HUDEP-2 (cell line): ENCODE measurements at regions not wholly inside any gene's neighbourhood (a gene's known extent, or its start where the extent isn't known, plus 50 kb on each side); places are given as distances from the start of the nearest gene placed in this dataset.

Experiments used
- DNase-seq, 76 experiments: peaks; one replicate each; lab custom pipeline; 2025; ENCODE audit not compliant: unreplicated experiment in 76 of 76; lab: John Stamatoyannopoulos, UW

DNA sequence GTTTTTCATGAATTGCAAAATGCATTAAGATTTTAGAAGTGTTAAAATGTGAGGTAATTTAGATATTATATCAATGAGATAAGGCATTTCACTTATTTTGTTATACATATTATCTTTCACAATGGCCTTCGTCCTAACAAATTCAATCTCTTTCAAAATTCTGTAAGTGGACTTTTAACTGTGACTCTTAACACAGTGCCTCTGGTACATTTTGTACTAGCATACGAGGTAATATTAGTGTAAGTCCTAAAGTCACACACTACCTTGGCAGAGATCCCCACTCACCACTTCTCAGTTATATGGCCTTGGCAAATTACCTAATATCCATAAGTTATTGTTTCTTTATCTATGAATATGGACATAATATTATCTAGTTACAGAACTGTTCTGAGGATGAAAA, 101.3 kb upstream of the SLITRK6 start:
- DNase-seq: no peak

DNA sequence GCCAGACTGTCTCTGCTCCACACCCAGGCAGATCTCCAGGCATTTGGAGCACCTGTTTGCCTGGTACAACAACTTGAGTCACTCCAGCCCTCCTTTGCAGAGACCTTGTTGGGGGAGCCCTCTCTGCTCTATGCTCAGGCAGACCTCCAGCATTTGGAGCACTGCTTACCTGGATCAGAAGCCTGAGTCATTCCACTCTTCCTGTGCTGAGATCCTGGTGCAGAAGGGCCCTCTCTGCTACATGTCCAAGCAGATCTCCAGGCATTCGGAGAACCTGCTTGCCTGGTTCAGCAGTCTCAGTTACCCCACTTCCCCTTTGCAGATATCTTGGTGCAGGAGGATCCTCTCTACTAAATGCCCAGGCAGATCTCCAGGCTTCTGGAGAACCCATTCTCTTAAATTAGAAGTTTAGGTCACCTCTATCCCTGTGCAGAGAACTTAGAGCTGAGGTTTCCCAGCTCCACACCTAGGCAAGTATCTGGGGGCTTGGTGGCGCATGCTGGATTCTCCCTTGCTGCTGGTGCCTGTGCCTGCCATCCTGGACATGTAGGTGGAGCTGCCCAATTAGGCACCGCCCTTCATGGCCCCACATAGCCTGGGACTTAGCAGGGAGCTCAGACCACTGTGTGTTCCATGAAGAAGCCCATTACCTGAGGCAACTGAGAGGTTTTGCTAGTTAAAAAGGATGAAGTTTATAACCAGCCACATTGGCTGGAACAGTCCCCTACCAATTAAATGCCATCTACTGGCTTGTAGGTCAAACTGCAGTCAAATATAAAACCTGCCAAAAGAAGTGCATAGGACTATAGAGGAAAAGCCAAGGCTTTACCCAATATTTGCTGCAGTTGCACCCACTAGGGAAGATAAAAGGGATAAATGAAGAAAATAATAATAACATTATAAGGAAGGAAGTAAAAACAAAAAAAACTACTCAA, 97.6 kb upstream of the SLITRK6 start:
- peak in 1 of 76 experiments; percentile 1 for DNase-seq

DNA sequence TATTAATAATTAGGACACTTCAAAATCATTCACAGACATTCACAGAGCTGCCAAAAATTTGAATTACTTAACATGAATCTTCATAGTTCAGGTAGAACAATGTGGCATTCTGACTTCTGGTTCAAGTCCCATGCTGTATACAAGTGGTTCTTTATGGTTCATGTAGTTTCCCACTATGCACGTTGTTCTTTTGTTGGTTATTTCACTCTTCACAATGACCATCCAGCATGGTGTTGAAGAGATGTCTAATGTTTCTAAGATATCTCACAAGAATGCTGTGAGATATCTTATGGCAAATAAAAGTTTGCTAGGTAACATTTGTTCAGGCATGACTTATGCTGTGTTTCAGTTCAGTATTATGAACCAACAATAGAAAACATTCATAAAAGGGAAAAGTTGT, 88.2 kb upstream of the SLITRK6 start:
- DNase-seq: no peak

DNA sequence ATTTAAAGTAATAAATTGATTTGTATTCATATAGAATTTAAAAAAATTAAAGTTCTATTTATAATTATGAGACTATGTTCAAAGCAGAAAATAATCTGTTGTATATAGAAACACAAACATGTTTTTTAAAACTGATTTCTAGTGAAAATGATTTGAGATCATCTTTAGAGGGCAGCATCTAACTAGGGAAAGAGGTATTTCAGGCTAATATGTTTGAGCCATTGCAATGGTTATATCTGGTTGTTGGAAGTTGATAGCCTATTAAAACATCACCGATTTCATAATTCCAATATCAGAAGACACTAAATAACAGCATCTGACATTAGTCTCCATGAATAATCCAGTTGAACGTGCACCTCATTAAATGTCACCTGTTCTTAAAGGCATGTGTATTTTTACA, 79.8 kb upstream of the SLITRK6 start:
- no peak for DNase-seq

DNA sequence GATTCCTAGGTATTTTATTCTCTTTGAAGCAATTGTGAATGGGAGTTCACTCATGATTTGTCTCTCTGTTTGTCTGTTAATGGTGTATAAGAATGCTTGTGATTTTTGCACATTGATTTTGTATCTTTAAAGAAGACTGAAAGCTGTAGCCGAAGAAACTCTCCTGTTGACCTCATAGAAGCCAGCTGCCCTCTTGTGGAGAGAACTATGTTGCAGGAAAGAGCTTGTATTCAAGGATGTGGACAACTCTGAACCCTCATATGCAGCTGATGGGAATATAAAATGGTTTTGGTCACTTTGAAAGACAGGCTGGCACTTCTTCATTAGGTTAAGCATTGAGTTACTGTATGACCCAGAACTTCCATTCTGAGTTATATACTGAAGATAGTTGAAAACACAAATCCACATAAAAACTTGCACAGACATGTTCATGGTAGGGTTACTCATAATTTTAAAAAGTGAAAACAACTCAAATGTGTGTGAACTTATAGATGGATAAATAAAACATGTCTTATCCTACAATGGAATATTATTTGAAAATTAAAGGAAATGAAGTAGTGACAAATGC, 65.8 kb upstream of the SLITRK6 start:
- DNase-seq: peak in 6 of 76 experiments; percentile 0 to 35 (median 20)

DNA sequence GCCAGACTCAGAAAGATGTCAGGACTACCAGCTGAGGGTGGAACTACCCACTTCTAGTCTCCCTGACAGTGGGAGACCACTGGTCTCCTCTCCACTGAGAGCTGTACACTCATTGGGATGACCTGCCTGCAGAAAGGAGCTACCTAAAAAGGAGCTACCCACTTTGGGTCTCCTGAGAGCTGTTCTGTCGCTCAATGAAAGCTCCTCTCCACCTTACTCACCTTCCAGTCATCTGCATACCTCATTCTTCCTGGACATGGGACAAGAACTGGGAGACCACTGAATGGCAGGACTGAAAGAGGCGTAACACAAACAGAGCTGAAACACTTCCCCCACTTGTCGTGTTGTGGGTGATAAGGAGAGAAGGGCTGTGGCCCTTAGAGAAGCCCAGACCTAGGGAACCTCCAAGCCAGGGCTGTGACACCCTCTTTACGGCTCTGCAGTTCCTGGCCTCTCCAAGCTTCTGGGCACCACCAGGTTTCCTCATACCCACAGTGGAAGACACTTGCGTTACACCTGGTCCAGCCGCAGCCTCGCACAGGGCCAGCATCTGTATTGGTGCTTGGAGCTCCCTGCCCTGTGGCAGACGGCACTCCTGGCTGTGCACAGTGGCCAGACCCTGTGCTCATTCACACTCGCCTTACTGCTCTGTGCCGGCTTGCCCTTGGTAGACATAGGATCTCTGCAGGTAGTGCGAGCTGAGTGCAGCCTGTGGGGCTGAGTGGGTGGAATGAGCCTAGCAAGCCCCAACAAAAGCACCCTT, 54.9 kb upstream of the SLITRK6 start:
- no peak for DNase-seq

DNA sequence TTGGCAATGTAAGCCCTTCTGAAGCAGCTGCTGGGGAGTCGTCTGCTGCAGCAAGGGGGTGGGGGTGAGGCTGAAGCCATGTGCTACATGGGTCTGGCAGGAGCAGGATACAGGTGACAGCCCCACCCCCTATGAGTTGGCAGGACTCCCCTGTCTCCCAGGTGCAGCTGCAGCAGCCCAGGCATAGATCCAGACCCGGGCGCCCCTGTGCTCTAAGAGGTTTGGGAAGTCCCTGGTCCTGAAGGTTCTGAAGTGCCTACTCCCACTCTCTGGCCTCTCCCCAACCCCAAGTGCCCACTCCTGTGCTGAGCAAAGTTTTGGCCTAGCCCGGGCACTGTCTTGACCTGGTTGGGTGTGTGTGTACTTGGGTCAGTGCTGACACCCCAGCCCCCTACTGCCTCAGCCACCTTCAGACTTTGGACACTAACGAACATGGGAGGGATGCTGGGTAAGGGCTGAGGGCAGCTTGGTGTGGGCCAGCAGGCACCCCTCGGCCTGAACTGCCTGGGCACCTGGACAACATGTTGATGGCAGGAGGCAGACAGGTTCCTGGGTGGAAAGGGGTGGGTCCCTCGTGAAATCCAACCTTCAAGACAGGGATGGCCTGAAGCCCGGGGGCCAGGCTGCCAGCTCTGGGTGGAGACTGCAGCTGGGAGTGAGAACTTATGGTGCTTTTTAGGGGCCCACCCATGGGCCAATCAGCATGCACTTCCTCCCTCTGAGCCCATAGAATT, 54.1 kb upstream of the SLITRK6 start:
- no peak for DNase-seq
